GM12872 (cell line): ENCODE measurements at regions not wholly inside any gene's neighbourhood (a gene's known extent, or its start where the extent isn't known, plus 50 kb on each side); places are given as distances from the start of the nearest gene placed in this dataset.

Experiments used
- TF ChIP-seq, protein P1 (sequence below): IDR thresholded peaks from 3 replicates; pipeline ENCODE4 v1.5.1; 2011; ENCODE audit warnings: low read depth, mild to moderate bottlenecking, low read length, moderate library complexity; ENCODE audit not compliant: insufficient read depth

DNA sequence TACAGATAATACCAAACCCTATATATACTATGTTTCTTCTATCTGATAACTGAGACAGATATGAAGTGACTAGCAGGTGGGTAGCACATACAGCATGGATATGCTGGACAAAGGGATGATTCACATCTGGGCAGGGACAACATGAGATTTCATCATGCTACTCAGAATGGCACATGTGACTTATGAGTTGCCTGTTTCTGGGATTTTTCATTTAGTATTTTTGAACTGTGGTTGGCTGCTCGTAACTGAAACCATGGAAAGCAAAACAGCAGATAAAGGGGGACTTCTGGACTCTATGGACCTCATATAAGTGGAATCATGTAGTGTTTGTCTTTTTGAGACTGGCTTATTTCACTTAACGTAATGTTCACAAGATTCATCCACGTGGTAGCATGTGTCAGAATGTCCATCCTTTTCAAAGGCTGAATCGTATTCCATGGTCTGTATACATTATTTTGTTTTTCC lies 883.0 kb downstream of the TBC1D22A start:
- TF ChIP-seq, protein P1, sequence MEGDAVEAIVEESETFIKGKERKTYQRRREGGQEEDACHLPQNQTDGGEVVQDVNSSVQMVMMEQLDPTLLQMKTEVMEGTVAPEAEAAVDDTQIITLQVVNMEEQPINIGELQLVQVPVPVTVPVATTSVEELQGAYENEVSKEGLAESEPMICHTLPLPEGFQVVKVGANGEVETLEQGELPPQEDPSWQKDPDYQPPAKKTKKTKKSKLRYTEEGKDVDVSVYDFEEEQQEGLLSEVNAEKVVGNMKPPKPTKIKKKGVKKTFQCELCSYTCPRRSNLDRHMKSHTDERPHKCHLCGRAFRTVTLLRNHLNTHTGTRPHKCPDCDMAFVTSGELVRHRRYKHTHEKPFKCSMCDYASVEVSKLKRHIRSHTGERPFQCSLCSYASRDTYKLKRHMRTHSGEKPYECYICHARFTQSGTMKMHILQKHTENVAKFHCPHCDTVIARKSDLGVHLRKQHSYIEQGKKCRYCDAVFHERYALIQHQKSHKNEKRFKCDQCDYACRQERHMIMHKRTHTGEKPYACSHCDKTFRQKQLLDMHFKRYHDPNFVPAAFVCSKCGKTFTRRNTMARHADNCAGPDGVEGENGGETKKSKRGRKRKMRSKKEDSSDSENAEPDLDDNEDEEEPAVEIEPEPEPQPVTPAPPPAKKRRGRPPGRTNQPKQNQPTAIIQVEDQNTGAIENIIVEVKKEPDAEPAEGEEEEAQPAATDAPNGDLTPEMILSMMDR: no peak

DNA sequence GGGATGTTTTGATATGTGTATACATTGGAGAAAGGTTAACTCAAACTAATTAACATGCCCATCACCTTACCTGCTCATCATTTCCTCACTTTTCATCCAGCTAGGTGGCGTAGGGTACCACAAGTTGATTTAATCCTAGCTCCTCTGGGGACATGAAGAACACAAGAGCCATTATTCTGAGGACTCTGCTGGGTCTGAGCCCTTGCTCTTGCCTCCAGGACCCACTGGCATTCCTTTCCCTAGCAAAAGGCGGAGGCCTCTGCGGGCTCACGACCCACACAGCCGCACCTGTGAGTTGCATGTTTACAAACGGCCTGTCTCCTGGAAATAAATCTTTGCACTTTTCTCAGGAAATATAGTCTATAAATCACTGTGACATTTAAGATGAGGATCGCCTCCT lies 871.9 kb downstream of the TBC1D22A start:
- TF ChIP-seq, protein P1: no peak

DNA sequence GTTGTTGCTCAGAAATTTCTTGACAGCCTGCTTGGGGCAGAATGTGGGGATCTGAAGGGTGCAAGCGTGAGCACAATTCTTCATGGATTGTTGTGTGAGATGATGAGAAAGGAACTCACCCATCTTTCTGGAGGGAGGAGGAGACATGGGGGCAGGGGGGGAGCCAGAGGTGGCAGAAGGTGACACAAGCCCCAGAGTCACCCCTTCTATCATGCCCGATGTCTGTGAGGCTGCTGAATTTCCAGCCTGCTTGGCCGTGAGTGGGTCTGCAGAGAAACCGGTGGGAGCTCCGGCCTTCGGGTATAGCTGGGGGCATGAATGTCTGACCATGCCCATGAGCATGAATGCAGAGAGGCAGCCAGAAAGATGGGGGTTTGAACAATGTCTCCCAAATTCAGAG lies 870.7 kb downstream of the TBC1D22A start:
- TF ChIP-seq, protein P1: no peak

DNA sequence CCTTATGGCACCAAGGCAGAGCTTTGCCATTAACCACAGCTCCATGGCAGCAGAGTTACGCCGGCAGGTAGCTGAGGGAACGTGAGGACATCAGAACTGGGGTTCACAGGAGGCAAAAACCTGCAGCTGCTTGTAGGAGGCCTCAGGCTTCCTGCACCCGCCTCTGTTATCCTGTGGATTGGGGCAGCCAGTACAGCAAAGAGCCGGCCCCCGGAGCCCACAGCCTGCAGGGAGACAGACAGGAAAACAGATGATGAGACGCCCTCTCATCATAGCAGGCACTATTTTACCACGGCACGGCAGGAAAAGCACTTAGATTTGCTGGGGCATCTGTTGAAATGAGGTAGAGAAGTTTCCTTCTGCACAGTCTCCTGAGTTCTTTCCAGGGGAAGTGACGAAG lies 870.3 kb downstream of the TBC1D22A start:
- TF ChIP-seq, protein P1: no peak

GRCh38 chr22:47631571-47632102 lies 869.2 kb downstream of the TBC1D22A start:
- TF ChIP-seq, protein P1: no peak

GRCh38 chr22:47630741-47631534 lies 868.5 kb downstream of the TBC1D22A start:
- TF ChIP-seq, protein P1: no peak

DNA sequence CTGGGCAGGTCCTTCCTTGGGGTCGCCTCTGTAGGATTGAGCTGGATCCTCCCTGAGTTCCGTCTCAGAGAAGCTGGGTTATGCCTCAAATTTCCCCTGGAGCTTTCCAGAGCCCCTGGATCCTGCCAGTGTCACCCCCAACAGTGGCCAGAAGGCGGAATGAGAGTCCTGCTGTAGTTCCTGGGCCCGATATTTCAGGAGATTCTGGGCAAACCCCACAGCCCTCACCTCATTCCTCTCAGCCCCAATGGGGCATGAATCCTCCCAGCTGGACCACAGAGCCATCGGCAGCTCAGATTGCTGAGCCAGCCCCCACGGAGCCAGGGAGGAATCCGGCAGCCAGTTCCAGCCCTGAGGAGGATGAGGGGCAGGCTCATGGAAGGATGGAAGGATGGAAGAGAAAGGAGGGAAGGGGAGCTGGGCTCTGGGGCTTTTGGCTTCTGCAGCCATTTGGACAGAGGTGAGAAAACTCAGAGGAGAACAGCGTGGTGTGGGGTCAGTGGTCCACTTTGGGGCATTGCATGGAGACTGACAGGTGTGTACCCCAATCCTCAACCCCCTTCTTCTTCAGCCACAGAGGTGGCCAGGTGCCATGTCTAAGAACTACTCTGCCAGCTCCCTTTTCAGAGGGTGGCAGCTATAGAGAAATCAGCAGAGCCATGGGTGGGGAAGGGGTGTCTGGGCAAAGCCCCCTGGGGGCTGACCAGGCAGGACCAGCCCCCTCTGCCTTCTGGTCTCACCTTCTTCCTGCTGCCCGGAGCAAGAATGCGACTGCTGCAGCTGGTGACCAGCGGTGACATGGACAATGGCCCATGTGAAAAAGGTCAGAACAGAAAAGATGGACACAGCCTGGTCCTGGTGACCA lies 867.6 kb downstream of the TBC1D22A start:
- TF ChIP-seq, protein P1: no peak
